ENCODE measurements at regions not wholly inside any gene's neighbourhood (a gene's known extent, or its start where the extent isn't known, plus 50 kb on each side); places are given as distances from the start of the nearest gene placed in this dataset.

- no peak for TF ChIP-seq STAT1 (IDR thresholded peaks at IDR 0.05; ENCODE audit: unreplicated experiment)
- no peak for TF ChIP-seq JUNB (IDR thresholded peaks at IDR 0.05; ENCODE audit: unreplicated experiment)
- no peak for TF ChIP-seq ZNF114 (CRISPR knock-in tag; IDR thresholded peaks at IDR 0.05)
Measured at GRCh38 chr2:102967451-102967850, 205.6 kb downstream of the TMEM182 start (continued).

- no peak overlapping the region for H3K4me3 Mint-ChIP-seq
- no peaks in the 10 kb centered on the region for H4K20me1 ChIP-seq (replicated peaks; ENCODE audit: insufficient read depth)
- H3K27ac ChIP-seq (ENCODE audit: low read depth) = no peak overlapping the region
- H3K79me2 ChIP-seq (replicated peaks; ENCODE audit: insufficient read depth) = no peaks in the 10 kb centered on the region
- H3K4me1 Mint-ChIP-seq = no peaks in the 10 kb centered on the region
- no peaks in the 10 kb centered on the region for H3K9me2 ChIP-seq (ENCODE audit: insufficient read depth)
- ATAC-seq (no peak), DNase-seq (ENCODE audit: low spot score) (no peak)
- H3K9me3 Mint-ChIP-seq = no peaks in the 10 kb centered on the region
- H3F3A ChIP-seq (replicated peaks; ENCODE audit: low read depth) = no peaks in the 10 kb centered on the region
- no peaks in the 10 kb centered on the region for H3K36me3 Mint-ChIP-seq (ENCODE audit: low read depth)
- H2AFZ ChIP-seq = no peak overlapping the region
- no peak overlapping the region for H3K4me2 ChIP-seq
- no peak overlapping the region for H3K27ac Mint-ChIP-seq
- H3K4me1 ChIP-seq (ENCODE audit: insufficient read depth) = no peaks in the 10 kb centered on the region
- H3K27me3 Mint-ChIP-seq (ENCODE audit: insufficient read depth, low read depth, poor library complexity) = peaks cover 4% of the 10 kb centered on the region
- no peaks in the 10 kb centered on the region for H3K27me3 ChIP-seq (ENCODE audit: insufficient read depth)
- H3K4me3 ChIP-seq = no peak overlapping the region
- H3K36me3 ChIP-seq (ENCODE audit: insufficient read depth) = no peaks in the 10 kb centered on the region
- no peak for TF ChIP-seq STAT1 (IDR thresholded peaks at IDR 0.05; ENCODE audit: unreplicated experiment)
- TF ChIP-seq CREB1 (CRISPR knock-in tag; IDR thresholded peaks at IDR 0.05; ENCODE audit: low read depth) = no peak
- no peak for TF ChIP-seq EZH2 (IDR thresholded peaks at IDR 0.05; ENCODE audit: low read depth, unreplicated experiment)
- no peak for TF ChIP-seq ETS1 (IDR thresholded peaks at IDR 0.05)
Measured at GRCh38 chr2:102968375-102968774, 206.5 kb downstream of the TMEM182 start.

GRCh38 chr2:102971701-102972100 lies 209.9 kb downstream of the TMEM182 start:
- H3K4me1 Mint-ChIP-seq = peaks cover 8% of the 10 kb centered on the region; the same call in 2 of the 3 replicates
- DNase-seq (ENCODE audit: low spot score) (no peak), ATAC-seq (no peak)
- no peaks in the 10 kb centered on the region for H3K79me2 ChIP-seq (replicated peaks; ENCODE audit: insufficient read depth)
- no peak for TF ChIP-seq POLR2AphosphoS5 (IDR thresholded peaks at IDR 0.05; ENCODE audit: low read depth)
- TF ChIP-seq CTCF (conservative IDR thresholded peaks at IDR 0.05; ENCODE audit: low read depth in 2 of 2) = no peak
- no peak overlapping the region for H2AFZ ChIP-seq
- no peaks in the 10 kb centered on the region for H3K36me3 ChIP-seq (ENCODE audit: insufficient read depth)
- H3K36me3 Mint-ChIP-seq (ENCODE audit: low read depth) = no peaks in the 10 kb centered on the region
- H3K9me2 ChIP-seq (ENCODE audit: insufficient read depth) = no peaks in the 10 kb centered on the region
- no peak overlapping the region for H3K4me2 ChIP-seq
- no peak overlapping the region for H3K4me3 ChIP-seq
- H4K20me1 ChIP-seq (replicated peaks; ENCODE audit: insufficient read depth) = no peaks in the 10 kb centered on the region
- no peaks in the 10 kb centered on the region for H3K4me1 ChIP-seq (ENCODE audit: insufficient read depth)
- H3K9me3 Mint-ChIP-seq = no peaks in the 10 kb centered on the region
- no peaks in the 10 kb centered on the region for H3K27me3 ChIP-seq (ENCODE audit: insufficient read depth)
- no peak overlapping the region for H3K27ac Mint-ChIP-seq
- no peak overlapping the region for H3K27ac ChIP-seq (ENCODE audit: low read depth)
- H3F3A ChIP-seq (replicated peaks; ENCODE audit: low read depth) = no peaks in the 10 kb centered on the region
- no peak overlapping the region for H3K4me3 Mint-ChIP-seq
- H3K27me3 Mint-ChIP-seq (ENCODE audit: insufficient read depth, low read depth, poor library complexity) = peaks cover 6% of the 10 kb centered on the region

Data from GM23338 (cell line).